ENCODE measurements at regions not wholly inside any gene's neighbourhood (a gene's known extent, or its start where the extent isn't known, plus 50 kb on each side); places are given as distances from the start of the nearest gene placed in this dataset.
"Not testable (repeated sequence)": the region's sequence is repeated elsewhere in the genome, so short reads cannot be mapped to it uniquely, and the experiment has no call there.

DNA sequence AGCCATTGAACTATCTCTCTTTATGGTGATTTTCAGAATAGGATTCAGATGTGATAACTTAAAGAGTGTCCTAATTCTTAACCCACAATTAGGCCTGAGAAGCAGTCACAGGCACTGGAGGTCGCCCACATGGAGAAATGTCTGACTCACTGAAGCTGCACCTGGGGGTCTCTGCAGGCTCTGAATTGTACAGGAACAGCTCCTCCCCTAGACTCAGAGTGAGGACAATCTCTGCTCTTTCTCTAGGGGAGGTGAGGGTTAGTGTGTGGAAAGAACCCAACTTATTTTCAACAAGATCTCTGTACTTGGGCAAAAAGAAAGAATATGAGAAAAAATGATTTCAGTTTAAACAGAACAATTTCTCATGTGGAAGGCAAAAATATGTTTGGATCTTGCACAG lies 1124.6 kb downstream of the TMEM121 start:
- TF ChIP-seq CTCF (conservative IDR thresholded peaks at IDR 0.05; ENCODE audit: low read depth, low read length) = no peak
- no peak for DNase-seq (ENCODE audit: low read depth)

GRCh38 chr14:106652494-106652893 lies 1126.1 kb downstream of the TMEM121 start:
- TF ChIP-seq CTCF (conservative IDR thresholded peaks at IDR 0.05; ENCODE audit: low read depth, low read length) = no peak
- no peak overlapping the region for H3K4me3 ChIP-seq (ENCODE audit: low read depth, low read length)
- no peak for DNase-seq (ENCODE audit: low read depth)

More for the DNA sequence above, 1124.6 kb downstream of the TMEM121 start:
- H3K4me3 ChIP-seq (ENCODE audit: low read depth, low read length) = no peak overlapping the region

DNA sequence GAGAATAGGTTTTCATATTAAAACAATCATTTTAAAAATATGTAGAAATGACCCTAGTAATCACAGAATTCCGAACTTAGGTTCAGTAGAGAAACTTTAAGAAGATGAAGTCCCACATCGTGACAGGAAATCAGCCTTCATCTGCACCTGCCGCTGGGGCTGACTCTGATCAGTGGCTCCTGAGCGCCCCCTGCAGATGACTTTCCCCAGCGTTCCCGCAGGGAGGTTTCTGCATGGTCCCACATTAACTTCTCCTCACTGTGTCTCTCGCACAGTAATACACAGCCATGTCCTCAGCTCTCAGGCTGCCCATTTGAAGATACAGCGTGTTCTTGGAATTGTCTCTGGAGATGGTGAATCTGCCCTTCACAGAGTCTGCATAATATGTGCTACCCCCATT lies 1131.1 kb downstream of the TMEM121 start:
- no peak for DNase-seq (ENCODE audit: low read depth)
- peak; percentile 6 for TF ChIP-seq CTCF (conservative IDR thresholded peaks at IDR 0.05; ENCODE audit: low read depth, low read length)

DNA sequence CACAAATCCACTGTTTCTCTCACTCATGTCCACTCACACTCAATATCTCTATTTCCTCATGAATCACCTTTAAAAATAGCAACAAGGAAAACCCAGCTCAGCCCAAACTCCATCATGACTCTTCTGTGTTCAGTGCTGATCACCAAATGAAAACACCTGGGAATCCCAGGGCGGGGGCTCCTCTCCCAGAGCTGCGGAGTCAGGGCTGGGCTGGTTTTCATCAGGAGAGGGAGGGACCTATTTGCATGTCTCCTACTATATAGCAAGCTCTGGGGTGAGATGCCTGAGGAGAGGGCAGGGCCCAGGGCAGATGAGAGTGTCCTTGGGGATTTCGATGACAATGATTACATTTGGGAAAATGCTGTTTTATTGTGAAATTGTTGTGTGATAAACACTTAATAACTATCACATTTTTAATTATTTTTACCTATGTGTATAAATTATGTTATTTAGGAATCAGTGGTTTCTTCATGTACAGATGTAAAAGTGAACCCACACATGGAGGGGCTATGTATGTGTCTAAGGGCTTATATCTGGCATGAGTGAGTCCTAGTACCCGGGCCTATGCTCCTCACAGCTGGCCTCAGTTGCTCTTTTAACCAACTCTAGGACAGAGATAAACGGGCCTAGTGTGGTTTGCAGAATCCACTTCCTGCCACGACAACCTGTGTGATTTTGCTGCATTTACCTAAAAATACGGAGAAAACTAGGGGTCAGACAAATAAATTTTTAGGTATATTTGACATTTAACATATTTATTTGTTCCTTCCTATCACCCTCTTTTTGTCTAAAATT lies 1131.9 kb downstream of the TMEM121 start:
- DNase-seq (ENCODE audit: low read depth) = not testable (repeated sequence)

More for the DNA sequence above, 1131.1 kb downstream of the TMEM121 start:
- no peak overlapping the region for H3K4me3 ChIP-seq (ENCODE audit: low read depth, low read length)

DNA sequence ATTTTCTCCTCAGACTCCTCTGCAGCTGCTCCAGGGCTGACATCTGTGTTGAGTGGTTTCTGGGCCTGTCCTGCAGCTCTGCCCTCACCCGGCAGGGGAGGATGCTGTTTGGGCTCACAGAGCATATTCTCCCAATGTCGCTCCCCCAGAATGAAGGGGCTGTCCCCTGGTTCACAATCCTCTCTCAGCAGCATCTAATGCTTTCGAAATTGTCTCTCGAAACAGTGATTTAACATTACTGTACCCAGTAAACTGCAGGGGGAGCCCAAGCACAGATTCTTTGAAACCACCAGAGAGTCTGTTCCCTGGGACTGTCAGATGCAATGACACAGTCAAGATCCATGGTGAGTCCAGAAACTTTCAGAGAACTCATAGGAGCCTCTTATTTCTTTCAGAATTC lies 1135.2 kb downstream of the TMEM121 start:
- not testable (repeated sequence) for DNase-seq (ENCODE audit: low read depth); H3K4me3 ChIP-seq (ENCODE audit: low read depth, low read length)
- TF ChIP-seq CTCF (conservative IDR thresholded peaks at IDR 0.05; ENCODE audit: low read depth, low read length) = peak; percentile 14

More for the DNA sequence above, 1131.9 kb downstream of the TMEM121 start:
- H3K4me3 ChIP-seq (ENCODE audit: low read depth, low read length) = not testable (repeated sequence)

- DNase-seq (ENCODE audit: low read depth) = no peak
- H3K4me3 ChIP-seq (ENCODE audit: low read depth, low read length) = no peak overlapping the region
- TF ChIP-seq CTCF (conservative IDR thresholded peaks at IDR 0.05; ENCODE audit: low read depth, low read length) = no peak
Measured at GRCh38 chr14:106662936-106663550, 1136.7 kb downstream of the TMEM121 start.

DNA sequence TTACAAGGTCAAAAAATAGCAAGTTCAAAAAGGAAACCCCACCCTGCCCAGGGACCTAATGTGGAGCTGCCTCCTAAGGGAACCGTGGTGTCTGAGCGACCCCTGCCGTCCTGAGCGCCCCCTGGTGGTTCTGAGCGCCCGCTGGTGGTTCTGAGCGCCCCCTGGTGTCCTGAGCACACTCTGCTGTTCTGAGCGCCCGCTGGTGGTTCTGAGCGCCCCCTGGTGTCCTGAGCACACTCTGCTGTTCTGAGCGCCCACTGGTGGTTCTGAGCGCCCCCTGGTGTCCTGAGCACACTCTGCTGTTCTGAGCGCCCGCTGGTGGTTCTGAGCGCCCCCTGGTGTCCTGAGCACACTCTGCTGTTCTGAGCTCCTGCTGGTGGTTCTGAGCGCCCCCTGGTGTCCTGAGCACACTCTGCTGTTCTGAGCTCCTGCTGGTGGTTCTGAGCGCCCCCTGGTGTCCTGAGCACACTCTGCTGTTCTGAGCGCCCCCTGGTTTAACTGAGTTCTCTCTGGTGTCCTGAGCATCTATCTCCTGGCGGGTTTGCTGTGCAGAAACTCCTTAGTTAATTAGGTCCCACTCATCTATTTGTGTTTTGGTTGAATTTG lies 1137.5 kb downstream of the TMEM121 start:
- TF ChIP-seq CTCF (conservative IDR thresholded peaks at IDR 0.05; ENCODE audit: low read depth, low read length) = peak; percentile 39
- DNase-seq (ENCODE audit: low read depth); H3K4me3 ChIP-seq (ENCODE audit: low read depth, low read length): not testable (repeated sequence)
